ENCODE measurements at regions not wholly inside any gene's neighbourhood (a gene's known extent, or its start where the extent isn't known, plus 50 kb on each side); places are given as distances from the start of the nearest gene placed in this dataset.
"Not testable (repeated sequence)": the region's sequence is repeated elsewhere in the genome, so short reads cannot be mapped to it uniquely, and the experiment has no call there.

DNA sequence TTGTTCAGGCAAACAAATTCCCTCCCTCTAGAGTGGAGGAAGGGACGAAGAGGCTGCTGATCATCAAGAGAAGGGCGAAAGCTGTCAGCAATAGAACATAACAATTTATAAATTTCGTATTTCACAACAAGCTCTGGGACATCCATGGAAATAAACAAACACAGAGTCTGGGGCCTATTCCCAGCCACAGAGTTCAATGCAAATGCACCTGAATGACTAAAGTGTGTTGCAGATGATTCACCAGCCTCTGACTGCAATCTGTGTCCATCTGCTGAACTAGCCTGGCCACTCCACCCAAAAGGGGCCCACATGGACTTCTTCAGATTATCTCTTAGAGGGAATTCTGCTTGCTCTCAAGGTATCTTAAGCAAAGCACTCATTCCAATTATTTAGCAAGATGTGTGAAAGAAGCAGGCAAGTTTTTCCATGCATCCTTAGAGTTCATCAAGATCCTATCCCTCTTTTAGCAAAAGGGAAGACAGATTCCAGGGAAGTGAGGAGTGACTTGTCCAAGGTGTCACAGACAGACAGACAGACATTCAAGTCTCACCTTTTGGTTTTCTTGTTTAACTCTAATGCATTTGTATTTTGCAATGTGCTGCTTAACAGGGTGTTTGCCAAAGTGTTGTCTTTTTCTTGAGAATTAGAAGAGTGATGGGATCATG lies 307.8 kb upstream of the PAPPA start:
- DNase-seq = no peak

- no peak for DNase-seq
Measured at GRCh38 chr9:115847216-115847615, 306.4 kb upstream of the PAPPA start.

GRCh38 chr9:115849679-115850412 lies 303.7 kb upstream of the PAPPA start:
- DNase-seq = no peak

DNA sequence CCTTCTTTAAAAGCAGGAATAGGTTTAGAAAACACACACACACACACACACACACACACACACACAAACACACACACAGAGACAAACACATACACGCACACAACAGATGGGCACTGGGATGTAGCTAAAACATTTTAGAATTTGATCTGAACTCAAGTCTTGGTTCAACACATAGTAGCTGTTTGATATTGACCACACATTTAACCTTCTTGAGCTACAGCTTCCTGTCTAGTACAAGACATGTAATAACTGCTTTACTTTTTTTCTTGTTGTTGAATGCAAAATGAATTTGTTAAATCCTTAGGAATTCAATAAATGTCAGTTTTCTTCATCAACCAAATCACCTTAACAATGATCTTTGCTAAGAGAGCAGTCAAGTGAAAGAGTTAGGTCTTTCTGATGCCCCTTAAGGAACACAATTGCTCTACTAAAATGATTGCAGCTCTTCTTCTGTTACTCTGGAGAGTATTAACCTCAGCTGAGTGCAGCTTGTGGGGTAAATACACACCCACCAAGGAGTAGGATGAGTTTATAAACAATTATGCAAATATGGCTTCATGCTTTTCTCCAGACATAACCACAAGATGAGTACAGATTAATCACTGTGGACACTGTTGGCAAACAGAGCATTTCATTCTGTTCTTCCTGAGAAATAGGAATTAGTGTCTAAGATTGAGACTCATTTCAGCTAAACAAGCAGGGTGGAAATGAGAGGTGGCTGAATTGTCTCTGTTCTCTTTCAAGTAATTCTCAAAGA lies 302.9 kb upstream of the PAPPA start:
- no peak for DNase-seq

GRCh38 chr9:115855458-115856133 lies 298.0 kb upstream of the PAPPA start:
- no peak for DNase-seq

- not testable (repeated sequence) for DNase-seq
Measured at GRCh38 chr9:115858421-115858820, 295.2 kb upstream of the PAPPA start.

DNA sequence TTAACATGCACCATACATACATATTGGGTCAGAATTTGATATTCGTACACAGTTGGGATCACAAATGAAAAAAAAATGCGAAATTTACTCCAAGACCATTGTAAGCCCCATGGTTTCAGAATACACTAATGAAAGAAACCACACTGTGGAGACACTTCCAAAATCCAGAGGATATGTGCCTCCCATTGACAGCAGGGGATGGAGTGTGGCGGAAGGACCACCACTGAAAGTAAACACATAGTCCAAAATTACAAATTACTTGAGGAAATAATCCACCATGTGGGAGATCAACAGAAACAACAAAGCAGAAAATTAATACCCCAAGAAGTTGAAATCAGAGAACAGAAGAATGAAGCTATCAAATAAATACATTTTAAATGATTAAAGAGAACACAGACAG lies 291.6 kb upstream of the PAPPA start:
- DNase-seq = no peak

- no peak for DNase-seq
Measured at GRCh38 chr9:115864581-115864980, 289.0 kb upstream of the PAPPA start.

DNA sequence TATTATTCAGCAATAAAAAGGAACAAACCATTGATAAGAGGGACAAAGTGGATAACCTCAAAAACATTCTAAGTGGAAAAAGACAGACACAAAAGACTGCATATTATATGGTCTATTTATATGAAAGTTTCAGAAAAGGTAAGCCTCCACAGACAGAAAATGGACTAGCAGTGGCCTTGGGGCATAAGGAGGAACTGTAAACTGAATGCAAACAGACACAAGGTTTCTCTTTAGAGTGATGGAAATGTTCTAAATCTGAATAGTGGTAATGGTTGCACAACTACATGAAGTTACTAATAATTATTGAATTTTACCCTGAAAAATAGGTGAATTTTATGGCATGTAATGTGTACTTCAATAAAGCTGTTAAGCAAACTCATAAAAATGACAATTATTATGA lies 286.3 kb upstream of the PAPPA start:
- no peak for DNase-seq

GRCh38 chr9:115877852-115878438 lies 275.6 kb upstream of the PAPPA start:
- no peak for DNase-seq

DNA sequence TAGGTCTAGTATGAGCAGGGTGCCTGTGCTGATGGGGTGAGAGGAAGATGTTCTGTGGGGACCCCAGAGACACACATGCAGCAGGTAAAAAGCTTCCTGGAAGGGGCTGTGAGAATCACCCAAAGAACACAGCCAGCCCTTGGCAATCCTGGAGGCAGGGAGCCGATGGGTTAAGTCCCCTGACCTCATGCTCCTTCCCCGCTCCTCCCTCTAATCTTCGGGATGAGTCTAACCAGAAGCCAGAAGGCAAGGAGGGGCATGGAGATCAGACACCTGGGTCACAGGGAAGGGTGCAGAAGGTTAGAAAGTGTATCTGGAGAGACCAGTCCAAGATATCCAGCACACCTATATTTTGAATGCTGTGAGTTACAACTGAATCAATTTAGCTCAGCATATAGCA lies 274.1 kb upstream of the PAPPA start:
- DNase-seq = no peak

- DNase-seq = no peak
Measured at GRCh38 chr9:115880221-115880885, 273.2 kb upstream of the PAPPA start.

DNA sequence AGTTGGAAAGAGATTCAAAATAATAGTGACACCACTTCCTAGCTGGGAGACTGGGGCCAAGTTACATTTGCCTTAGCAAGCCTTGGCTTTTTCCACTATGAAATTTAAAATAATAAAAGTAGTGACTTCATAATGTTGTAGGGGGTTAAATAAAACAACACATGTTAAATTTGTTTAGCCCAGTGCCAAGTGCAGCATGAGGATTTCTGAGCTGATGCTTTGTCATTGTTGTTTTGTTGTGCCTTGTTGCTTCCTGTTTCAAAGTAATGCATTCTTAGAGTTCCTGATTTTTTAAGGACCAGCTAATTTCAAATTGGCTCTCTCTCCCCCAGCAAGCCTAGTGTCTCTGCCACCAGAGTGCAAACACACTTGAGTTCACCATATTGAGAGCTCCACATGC lies 270.7 kb upstream of the PAPPA start:
- DNase-seq = no peak

GRCh38 chr9:115883467-115884329 lies 269.9 kb upstream of the PAPPA start:
- no peak for DNase-seq

DNA sequence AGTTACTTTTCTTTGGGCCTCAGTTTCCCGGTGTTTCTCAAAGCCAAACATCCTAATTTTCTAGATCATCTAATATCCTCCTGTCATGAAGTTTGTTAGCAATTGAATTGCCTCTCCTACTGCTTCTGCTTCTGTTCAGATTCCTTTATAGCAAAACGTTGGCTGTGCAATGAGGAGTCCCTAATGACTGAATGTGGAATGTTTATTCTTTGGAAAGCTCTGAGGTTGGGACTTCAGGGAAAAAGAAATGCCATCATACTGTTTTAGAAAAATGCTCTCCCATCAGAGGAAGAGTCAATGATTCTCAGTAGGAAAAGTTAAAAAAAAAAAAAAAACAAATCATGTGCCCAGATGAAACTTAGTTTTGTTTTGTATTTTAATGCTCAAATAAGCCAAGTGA lies 268.7 kb upstream of the PAPPA start:
- no peak for DNase-seq

GRCh38 chr9:115888131-115888530 lies 265.5 kb upstream of the PAPPA start:
- no peak for DNase-seq

- DNase-seq = no peak
Measured at GRCh38 chr9:115891929-115892328, 261.7 kb upstream of the PAPPA start.

DNA sequence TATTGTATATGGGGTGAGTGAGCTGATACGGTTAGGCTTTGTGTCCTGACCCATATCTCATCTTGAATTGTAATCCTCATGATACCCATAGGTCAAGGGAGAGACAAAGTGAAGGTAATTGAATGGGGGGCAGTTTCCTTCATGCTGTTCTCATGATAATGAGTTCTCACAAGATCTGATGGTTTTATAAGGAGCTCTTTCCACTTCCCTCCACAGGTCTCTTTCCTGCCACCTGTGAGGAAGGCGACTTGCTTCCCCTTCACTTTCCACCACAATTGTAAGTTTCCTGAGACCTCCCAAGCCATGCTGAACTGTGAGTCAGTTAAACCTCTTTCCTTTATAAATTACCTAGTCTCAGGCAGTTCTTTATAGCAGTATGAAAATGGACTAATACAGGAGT lies 255.1 kb upstream of the PAPPA start:
- not testable (repeated sequence) for DNase-seq

DNA sequence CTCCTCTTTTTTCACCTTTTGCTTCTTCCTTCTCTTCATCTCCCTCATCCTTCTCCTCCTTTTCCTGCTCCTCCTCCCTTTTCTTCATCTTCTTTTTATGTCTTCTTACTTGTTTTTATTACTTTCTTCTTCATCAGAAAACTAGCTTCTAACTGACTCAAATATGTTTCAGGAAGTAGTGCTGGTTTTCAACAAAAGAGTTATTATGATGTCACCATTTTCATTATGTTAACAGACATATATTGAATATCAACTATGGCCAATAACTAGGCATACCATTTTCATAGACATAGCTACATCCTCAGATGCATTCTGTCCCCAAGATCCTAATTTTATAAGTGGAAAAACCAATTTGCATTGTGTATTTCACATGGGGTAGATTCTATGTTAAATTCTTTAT lies 252.9 kb upstream of the PAPPA start:
- DNase-seq = no peak

DNA sequence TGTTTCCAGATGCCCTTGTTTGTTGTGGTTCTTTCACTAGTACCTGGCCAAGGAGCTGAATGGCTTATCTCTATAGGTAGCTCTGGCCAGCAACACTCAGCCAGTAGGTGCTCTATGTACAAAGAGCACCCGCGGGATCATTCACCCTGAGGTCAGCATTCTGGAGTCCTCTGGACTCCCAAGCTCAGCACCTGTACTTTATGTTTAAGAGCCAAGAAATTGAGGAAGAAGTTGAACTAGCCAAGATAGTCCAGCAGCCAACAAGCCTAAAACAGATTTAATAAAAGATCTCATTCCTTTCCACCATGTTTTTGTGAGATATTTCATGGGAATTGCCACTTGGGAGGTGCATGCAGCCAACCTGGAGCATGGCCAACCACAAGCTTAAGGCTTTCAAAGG lies 242.6 kb upstream of the PAPPA start:
- DNase-seq = no peak

DNA sequence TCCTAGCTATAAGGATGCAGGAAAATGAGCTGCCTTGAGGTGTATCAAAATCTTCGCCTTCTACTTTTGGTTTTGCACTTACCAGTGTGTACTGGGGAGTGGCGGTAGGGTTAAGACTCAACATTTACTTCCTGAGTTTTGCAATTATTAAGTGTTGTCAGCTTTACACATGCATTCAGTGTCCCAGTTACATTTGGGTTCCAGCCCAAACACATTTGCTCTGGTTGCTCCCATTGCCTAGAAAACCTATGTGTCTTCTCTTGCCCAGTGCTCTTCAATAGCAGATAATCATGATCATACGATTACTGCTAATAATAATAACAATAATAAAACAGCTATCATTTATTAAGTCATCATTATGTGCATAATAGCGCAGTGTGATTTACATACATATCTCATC lies 241.5 kb upstream of the PAPPA start:
- DNase-seq = no peak

DNA sequence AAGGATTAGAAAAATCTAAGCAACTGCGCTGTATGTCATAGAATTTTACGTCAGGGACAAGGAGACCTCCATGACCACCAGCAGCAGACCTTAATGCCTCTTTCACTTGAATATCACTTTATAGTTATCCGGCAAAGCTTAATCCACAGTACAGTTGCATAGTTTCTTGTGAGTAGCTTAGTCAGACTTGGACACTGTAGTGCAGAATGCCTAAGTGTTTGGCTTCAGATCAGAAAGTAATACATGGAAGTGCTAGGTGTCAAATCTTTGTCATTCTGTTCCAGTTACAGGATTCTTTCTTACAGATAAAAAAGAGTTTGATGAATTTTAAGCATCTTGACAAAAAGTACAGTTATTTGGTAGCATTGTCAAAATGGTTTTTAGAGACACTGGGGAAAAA lies 239.9 kb upstream of the PAPPA start:
- no peak for DNase-seq
